Suprapubic skin (tissue), 4 donors: ENCODE measurements at regions not wholly inside any gene's neighbourhood (a gene's known extent, or its start where the extent isn't known, plus 50 kb on each side); places are given as distances from the start of the nearest gene placed in this dataset.

Source experiments
- EP300 ChIP-seq: sonication (generic); formaldehyde crosslinking; IDR thresholded peaks from one replicate; pipeline ENCODE4 v1.6.1; 2017; ENCODE audit warnings: antibody characterized with exemption
- POLR2A ChIP-seq, 2 donors: fragments of 450-650 bp; IDR thresholded peaks; one replicate each; pipeline ENCODE4 v1.6.1; 2017; ENCODE audit warnings: antibody characterized with exemption in 2 of 2, mild to moderate bottlenecking in 2 of 2, moderate library complexity in 2 of 2
- POLR2AphosphoS5 ChIP-seq, 3 donors: sonication (generic); formaldehyde crosslinking; IDR thresholded peaks; one replicate each; pipeline ENCODE4 v1.6.1; 2017; ENCODE audit warnings: antibody characterized with exemption in 3 of 3
- TF ChIP-seq, protein P1 (sequence below), 2 donors: fragments of 200-600 bp in 1 of 2; fragments of 450-650 bp in 1 of 2; sonication (generic) in 1 of 2; IDR thresholded peaks; one replicate each; pipeline ENCODE4 v1.5.1; 2016 to 2019; ENCODE audit warnings: antibody characterized with exemption in 2 of 2, mild to moderate bottlenecking in 1 of 2, moderate library complexity in 1 of 2

DNA sequence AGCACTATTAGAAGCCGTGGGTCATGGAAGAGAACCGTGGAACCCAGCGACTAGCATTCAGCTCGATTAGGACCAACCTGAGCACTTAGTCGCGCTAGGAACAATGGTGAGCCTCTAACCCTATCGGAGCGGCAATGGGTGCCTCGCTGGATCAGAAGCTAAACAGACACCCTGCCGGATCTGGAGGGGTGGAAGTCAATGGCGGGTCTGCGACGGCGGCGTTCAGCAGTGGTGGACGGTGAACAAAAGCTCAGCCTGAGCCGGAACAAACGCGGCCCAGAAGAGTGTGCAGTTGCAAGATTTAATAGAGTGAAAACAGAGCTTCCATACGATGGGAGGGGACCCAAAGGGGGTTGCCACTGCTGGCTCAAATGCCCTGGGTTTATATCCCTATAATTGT, 391.8 kb upstream of the DDI1 start:
- TF ChIP-seq, protein P1, sequence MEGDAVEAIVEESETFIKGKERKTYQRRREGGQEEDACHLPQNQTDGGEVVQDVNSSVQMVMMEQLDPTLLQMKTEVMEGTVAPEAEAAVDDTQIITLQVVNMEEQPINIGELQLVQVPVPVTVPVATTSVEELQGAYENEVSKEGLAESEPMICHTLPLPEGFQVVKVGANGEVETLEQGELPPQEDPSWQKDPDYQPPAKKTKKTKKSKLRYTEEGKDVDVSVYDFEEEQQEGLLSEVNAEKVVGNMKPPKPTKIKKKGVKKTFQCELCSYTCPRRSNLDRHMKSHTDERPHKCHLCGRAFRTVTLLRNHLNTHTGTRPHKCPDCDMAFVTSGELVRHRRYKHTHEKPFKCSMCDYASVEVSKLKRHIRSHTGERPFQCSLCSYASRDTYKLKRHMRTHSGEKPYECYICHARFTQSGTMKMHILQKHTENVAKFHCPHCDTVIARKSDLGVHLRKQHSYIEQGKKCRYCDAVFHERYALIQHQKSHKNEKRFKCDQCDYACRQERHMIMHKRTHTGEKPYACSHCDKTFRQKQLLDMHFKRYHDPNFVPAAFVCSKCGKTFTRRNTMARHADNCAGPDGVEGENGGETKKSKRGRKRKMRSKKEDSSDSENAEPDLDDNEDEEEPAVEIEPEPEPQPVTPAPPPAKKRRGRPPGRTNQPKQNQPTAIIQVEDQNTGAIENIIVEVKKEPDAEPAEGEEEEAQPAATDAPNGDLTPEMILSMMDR (IDR thresholded peaks at IDR 0.05) = no peak
- TF ChIP-seq POLR2AphosphoS5 (IDR thresholded peaks at IDR 0.05) = no peak
- TF ChIP-seq POLR2A (IDR thresholded peaks at IDR 0.05) = no peak
- TF ChIP-seq EP300 = no peak
